OCI-LY1 (cell line): ENCODE measurements at regions not wholly inside any gene's neighbourhood (a gene's known extent, or its start where the extent isn't known, plus 50 kb on each side); places are given as distances from the start of the nearest gene placed in this dataset.

Source experiments
- H2AFZ ChIP-seq: fragments of 200-600 bp; sonication (generic), shearing (Covaris generic); 2 replicates; pipeline ENCODE4 v1.6.0; 2014; ENCODE audit warnings: antibody characterized with exemption, mild to moderate bottlenecking, low read length
- H3F3A ChIP-seq: fragments of 200-600 bp; sonication (generic), shearing (Covaris generic); 2 replicates; pipeline ENCODE4 v1.6.0; 2014; ENCODE audit warnings: mild to moderate bottlenecking, antibody characterized with exemption, low read length, moderate library complexity; ENCODE audit not compliant: insufficient read depth
- H3K27ac ChIP-seq: fragments of 200-600 bp; sonication (generic); 2 replicates; pipeline ENCODE4 v1.5.1; 2014; ENCODE audit warnings: low read length, mixed run types, mild to moderate bottlenecking, low read depth; ENCODE audit not compliant: poor library complexity, severe bottlenecking
- H3K27me3 ChIP-seq: fragments of 200-600 bp; sonication (generic); 2 replicates; pipeline ENCODE4 v1.6.0; 2014; ENCODE audit warnings: antibody characterized with exemption, mild to moderate bottlenecking, low read length, moderate library complexity; ENCODE audit not compliant: insufficient read depth
- H3K36me3 ChIP-seq: fragments of 200-600 bp; sonication (generic); 2 replicates; pipeline ENCODE4 v1.6.1; 2014; ENCODE audit warnings: mild to moderate bottlenecking, antibody characterized with exemption, low read length, moderate library complexity, mixed read lengths; ENCODE audit not compliant: insufficient read depth
- H3K4me1 ChIP-seq: fragments of 200-600 bp; sonication (generic); 2 replicates; pipeline ENCODE4 v1.5.1; 2014; ENCODE audit warnings: mild to moderate bottlenecking, low read length, moderate library complexity; ENCODE audit not compliant: insufficient read depth, severe bottlenecking
- H3K4me2 ChIP-seq: fragments of 200-600 bp; sonication (generic), shearing (Covaris generic); 2 replicates; pipeline ENCODE4 v1.6.1; 2014; ENCODE audit warnings: low read length
- H3K4me3 ChIP-seq: fragments of 200-600 bp; sonication (generic); 2 replicates; pipeline ENCODE4 v1.5.1; 2014; ENCODE audit warnings: low read length, low read depth, mild to moderate bottlenecking, mixed read lengths; ENCODE audit not compliant: poor library complexity, severe bottlenecking
- H3K79me2 ChIP-seq: fragments of 200-600 bp; shearing (Covaris generic); 2 replicates; pipeline ENCODE4 v1.6.1; 2016; ENCODE audit warnings: mixed run types, low read length, mixed read lengths; ENCODE audit not compliant: insufficient read depth
- H3K9ac ChIP-seq: fragments of 200-600 bp; sonication (generic), shearing (Covaris generic); 2 replicates; pipeline ENCODE4 v1.6.1; 2014; ENCODE audit warnings: mild to moderate bottlenecking, low read length, mixed read lengths
- H3K9me2 ChIP-seq: fragments of 200-600 bp; sonication (generic), shearing (Covaris generic); 2 replicates; pipeline ENCODE4 v1.6.1; 2014; ENCODE audit warnings: low read depth, mild to moderate bottlenecking, low read length, mixed read lengths
- H3K9me3 ChIP-seq: fragments of 200-600 bp; shearing (Covaris generic); 2 replicates; pipeline ENCODE4 v1.6.1; 2014; ENCODE audit warnings: low read length, mixed read lengths
- H4K20me1 ChIP-seq: fragments of 200-600 bp; sonication (generic), shearing (Covaris generic); 2 replicates; pipeline ENCODE4 v1.6.0; 2016; ENCODE audit warnings: mild to moderate bottlenecking, low read length; ENCODE audit not compliant: insufficient read depth
- CTCF ChIP-seq: fragments of 200-600 bp; sonication (generic), shearing (Covaris generic); IDR thresholded peaks from 2 replicates; pipeline ENCODE4 v1.5.1; 2017; ENCODE audit warnings: mild to moderate bottlenecking, antibody characterized with exemption, low read length, moderate library complexity, mixed read lengths
- EZH2 ChIP-seq: fragments of 200-600 bp; sonication (generic), shearing (Covaris generic); IDR thresholded peaks from 2 replicates; pipeline ENCODE4 v1.8.0; 2017; ENCODE audit warnings: borderline replicate concordance, mixed run types, mild to moderate bottlenecking, antibody characterized with exemption, low read length, moderate library complexity, mixed read lengths

- Histone ChIP-seq H3K27ac (no peak overlapping the region), H3K4me2 (no peak overlapping the region)
These were observed 69.1 kb downstream of the ACKR3 start for GRCh38 chr2:236638707-236639106.

GRCh38 chr2:236639461-236640235 is 70.0 kb downstream of the ACKR3 start:
- Histone ChIP-seq H3K36me3 (no peaks in the 10 kb centered on the region), H3K27me3 (peaks cover 4% of the 10 kb centered on the region; the same call in 1 of the 2 replicates), H3K4me3 (no peak overlapping the region), H3K9ac (no peak overlapping the region), H4K20me1 (no peaks in the 10 kb centered on the region), H3F3A (no peaks in the 10 kb centered on the region), H3K9me3 (no peaks in the 10 kb centered on the region), H3K4me1 (no peaks in the 10 kb centered on the region), H3K79me2 (no peaks in the 10 kb centered on the region), H3K27ac (no peak overlapping the region), H2AFZ (no peak overlapping the region), H3K4me2 (no peak overlapping the region), H3K9me2 (no peaks in the 10 kb centered on the region)
- TF ChIP-seq CTCF (no peak), EZH2 (no peak)

More at GRCh38 chr2:236638707-236639106, 69.1 kb downstream of the ACKR3 start:
- no peaks in the 10 kb centered on the region for H3K9me3 ChIP-seq
- no peaks in the 10 kb centered on the region for H4K20me1 ChIP-seq
- no peaks in the 10 kb centered on the region for H3F3A ChIP-seq
- H2AFZ ChIP-seq: no peak overlapping the region
- no peaks in the 10 kb centered on the region for H3K36me3 ChIP-seq
- no peaks in the 10 kb centered on the region for H3K4me1 ChIP-seq
- H3K4me3 ChIP-seq: no peak overlapping the region
- TF ChIP-seq CTCF (no peak), EZH2 (no peak)
- no peak overlapping the region for H3K9ac ChIP-seq
- H3K79me2 ChIP-seq: no peaks in the 10 kb centered on the region
- H3K27me3 ChIP-seq: peaks cover 4% of the 10 kb centered on the region; the same call in 1 of the 2 replicates
- no peaks in the 10 kb centered on the region for H3K9me2 ChIP-seq

- Histone ChIP-seq H3K36me3 (no peaks in the 10 kb centered on the region), H3K27ac (no peak overlapping the region), H2AFZ (no peak overlapping the region), H3K9me3 (no peaks in the 10 kb centered on the region), H3K4me2 (no peak overlapping the region), H3K9ac (no peak overlapping the region), H4K20me1 (no peaks in the 10 kb centered on the region), H3F3A (no peaks in the 10 kb centered on the region), H3K4me3 (no peak overlapping the region), H3K27me3 (peaks cover 4% of the 10 kb centered on the region; the same call in 1 of the 2 replicates), H3K79me2 (no peaks in the 10 kb centered on the region), H3K4me1 (no peaks in the 10 kb centered on the region), H3K9me2 (no peaks in the 10 kb centered on the region)
- TF ChIP-seq EZH2 (no peak), CTCF (no peak)
These were observed 71.6 kb downstream of the ACKR3 start for GRCh38 chr2:236641051-236641726.
